Uterus (tissue), 2 donors: ENCODE measurements at regions not wholly inside any gene's neighbourhood (a gene's known extent, or its start where the extent isn't known, plus 50 kb on each side); places are given as distances from the start of the nearest gene placed in this dataset.

ENCODE experiments used
- CTCF ChIP-seq, 4 experiments: fragments of 200-600 bp in 2 of 4; fragments of 450-650 bp in 2 of 4; sonication (generic) in 2 of 4; IDR thresholded peaks; one replicate each; pipeline ENCODE4 v1.5.1; 2016 to 2019; ENCODE audit warnings: antibody characterized with exemption in 4 of 4, mild to moderate bottlenecking in 2 of 4, moderate library complexity in 1 of 4
- POLR2A ChIP-seq, 2 donors: fragments of 450-650 bp; IDR thresholded peaks; one replicate each; pipeline ENCODE4 v1.6.1; 2016; ENCODE audit warnings: antibody characterized with exemption in 2 of 2, mild to moderate bottlenecking in 1 of 2, moderate library complexity in 1 of 2

DNA sequence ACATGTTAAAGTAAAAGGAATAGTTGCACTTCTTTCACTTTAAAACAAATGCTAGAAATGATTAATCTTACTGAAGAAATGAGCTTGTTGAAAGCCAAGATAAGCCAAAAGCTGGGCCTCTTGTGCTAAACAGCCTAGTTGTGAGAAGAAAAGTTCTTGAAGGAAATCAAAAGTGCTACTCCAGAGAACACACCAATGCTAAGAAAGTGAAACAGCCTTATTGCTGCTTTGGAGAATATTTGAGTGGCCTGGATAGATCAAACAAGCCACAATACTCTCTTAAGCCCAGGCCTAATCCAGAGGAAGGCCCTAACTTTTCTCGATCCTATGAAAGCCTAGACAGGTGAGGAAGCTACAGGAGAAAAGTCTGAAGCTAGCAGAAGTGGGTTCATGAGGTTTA is 967.9 kb upstream of the INTU start:
- TF ChIP-seq CTCF (IDR thresholded peaks at IDR 0.05), result no peak
- no peak for TF ChIP-seq POLR2A (IDR thresholded peaks at IDR 0.05)
